ENCODE measurements at regions not wholly inside any gene's neighbourhood (a gene's known extent, or its start where the extent isn't known, plus 50 kb on each side); places are given as distances from the start of the nearest gene placed in this dataset.

GRCh38 chr11:111019871-111020670 lies 225.5 kb upstream of the POU2AF2 start:
- DNase-seq = no peak

- DNase-seq = no peak
These were observed 226.1 kb upstream of the POU2AF2 start for GRCh38 chr11:111019451-111019850.

DNA sequence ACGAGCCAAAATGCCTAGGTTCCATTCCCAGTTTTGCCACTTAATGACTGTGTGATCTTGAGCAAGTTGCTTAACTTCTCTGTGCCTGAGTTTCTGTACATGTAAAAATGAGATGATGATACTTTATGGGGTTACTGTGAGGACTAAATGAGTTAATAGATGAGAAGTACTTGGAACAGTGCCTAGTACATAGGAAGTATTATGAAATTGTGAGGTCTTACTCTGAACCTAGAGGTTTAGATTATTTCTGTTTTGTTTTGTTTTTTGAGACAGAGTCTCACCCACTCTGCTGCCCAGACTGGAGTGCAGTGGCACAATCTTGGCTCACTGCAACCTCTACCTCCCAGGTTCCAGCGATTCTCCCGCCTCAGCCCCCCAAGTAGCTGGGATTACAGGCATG lies 227.0 kb upstream of the POU2AF2 start:
- no peak for DNase-seq

- DNase-seq = no peak
These were observed 233.0 kb upstream of the POU2AF2 start for GRCh38 chr11:111012491-111012890.

GRCh38 chr11:111011275-111011594 lies 234.3 kb upstream of the POU2AF2 start:
- DNase-seq = no peak

DNA sequence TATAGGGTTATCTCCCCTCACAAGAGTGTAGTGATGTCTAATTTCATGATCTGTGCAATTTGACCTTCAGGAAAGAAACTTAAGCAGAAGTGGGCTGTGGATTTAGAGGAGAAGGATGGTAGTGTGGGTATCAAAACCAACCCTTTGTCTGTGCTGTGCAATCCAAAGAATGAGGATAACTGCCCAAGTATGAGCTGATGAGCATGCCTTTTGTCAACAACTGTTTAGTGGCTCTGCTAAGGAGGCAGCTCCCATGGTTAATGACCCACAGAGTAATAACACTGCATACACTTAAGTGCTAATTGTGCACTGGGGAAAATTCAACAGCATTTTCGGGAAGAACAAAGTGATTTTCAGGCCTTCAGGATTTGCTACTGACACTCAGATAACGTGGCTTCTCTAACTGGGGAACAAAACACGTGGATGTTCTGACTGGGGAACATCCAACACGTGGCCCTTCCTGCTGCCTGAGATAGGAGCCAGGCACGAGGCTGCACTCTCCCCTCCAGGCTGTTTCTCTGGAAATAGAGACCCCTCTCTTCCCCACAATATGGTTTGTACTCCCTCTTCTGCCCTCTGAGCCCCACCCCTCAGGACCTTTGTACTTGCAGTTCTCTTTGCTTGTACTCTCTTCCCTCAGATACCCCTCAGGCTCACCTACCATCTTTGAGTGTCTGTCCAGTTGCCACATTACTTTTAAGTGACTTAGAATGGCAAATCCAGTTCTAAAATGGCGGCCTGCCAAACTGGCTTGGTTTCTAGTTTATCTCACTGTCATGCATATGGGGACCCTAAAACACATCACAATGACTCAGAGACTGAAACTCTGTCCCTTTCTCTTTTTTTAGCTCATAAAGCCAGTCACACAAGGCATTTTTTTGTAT lies 234.9 kb upstream of the POU2AF2 start:
- DNase-seq = no peak

DNA sequence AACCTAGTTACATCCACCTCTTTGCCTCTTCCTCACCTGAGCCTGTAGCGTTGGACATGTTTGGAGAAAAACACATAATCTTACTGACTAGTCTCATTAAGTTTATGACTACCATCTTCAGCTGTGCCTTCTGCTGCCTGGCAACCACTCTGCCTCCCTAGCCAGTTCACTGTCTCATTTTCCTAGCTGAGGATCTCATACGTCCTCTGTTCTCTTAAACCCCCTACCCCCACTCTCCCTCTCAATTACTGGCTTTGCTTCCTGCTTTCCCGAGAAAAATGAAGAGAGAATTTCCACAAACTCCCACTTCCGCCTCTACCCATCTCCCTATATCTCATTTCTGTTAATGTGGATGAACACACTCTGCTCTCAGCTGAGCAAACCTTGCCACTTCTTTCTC lies 239.3 kb upstream of the POU2AF2 start:
- no peak for DNase-seq

GRCh38 chr11:111001986-111002611 lies 243.4 kb upstream of the POU2AF2 start:
- DNase-seq = no peak

GRCh38 chr11:111001081-111001430 lies 244.5 kb upstream of the POU2AF2 start:
- no peak for DNase-seq

- DNase-seq = no peak
These were observed 245.0 kb upstream of the POU2AF2 start for GRCh38 chr11:111000400-111001080.

DNA sequence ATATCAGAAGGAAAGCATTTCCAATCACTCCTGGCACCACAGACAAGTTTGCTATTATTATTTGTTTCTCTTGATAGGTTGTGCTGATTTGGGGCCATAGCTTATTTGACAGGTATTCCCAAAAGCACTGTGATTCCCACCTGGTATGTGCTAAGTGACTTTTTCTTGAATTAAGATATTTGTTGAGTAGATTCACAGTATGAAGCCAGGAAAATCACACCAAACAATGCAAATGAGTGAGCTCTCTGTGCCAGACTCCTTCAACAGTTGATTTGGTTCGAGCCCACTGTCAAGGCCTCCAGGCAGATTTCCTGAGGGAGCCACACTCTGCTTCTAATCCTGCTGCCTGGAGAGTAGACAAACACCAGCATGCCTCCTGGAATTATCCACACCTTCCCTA lies 253.0 kb upstream of the POU2AF2 start:
- DNase-seq = no peak

GRCh38 chr11:110991661-110992355 lies 253.7 kb upstream of the POU2AF2 start:
- DNase-seq = no peak

DNA sequence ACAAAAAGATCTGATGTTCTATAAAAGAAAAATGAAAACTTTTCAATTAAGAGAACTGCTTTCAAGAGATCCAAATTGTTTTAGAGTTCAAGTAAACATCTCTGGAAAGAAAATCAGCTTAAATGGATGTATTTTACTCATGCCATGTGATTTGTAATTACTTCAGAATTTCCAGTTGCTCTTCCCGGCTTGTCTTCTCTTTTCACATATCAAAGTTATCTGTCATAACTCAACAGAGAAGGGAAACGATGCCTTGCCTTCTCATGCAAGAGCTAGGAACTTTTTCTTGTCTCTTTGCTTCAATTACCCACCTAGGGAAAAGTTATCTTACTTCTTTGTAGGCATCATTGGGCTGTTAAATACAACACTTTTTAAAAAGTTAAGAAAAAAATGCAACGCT lies 255.2 kb upstream of the POU2AF2 start:
- DNase-seq = no peak

- peak; percentile 25 for DNase-seq
These were observed 255.9 kb upstream of the POU2AF2 start for GRCh38 chr11:110989428-110990133.

DNA sequence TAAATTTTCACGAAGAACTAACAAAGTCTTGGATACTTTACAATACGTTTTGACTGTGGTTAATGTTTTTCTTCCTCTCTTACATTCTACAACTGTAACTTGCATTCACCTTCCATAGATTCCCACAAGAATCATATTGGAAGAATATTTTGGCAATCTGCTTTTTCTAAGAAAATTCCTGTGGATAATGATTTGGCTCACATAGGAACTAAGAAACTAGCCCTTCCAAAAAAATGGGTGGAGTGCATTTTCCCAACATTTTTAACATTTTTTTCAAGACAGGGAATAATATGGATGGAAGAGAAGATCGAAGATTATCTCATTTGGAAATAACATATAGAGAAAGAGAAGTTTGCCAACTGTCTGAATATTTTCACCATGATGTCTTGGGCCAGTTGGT lies 256.9 kb upstream of the POU2AF2 start:
- DNase-seq = no peak

- DNase-seq = no peak
These were observed 259.5 kb upstream of the POU2AF2 start for GRCh38 chr11:110986016-110986415.

DNA sequence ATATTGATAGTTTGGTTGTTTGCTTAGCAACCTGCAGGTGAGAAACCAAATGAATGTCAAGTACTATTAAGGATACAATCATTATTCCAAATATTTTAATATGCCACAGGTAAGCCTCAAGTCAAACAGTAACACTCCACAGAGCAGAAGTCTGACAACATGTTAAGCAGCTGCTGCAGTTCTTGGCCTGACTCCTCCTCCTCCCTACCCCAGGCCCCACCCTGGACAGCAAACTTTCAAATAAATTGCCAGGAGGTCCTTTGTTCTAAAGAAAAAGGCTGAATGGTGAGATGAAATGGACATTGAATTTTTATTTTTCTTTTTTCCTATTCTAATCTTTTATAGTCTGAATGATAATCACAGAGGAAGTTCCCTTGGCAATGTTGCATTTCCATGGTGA lies 260.0 kb upstream of the POU2AF2 start:
- DNase-seq = no peak

- DNase-seq = no peak
These were observed 260.8 kb upstream of the POU2AF2 start for GRCh38 chr11:110984693-110985092.

DNA sequence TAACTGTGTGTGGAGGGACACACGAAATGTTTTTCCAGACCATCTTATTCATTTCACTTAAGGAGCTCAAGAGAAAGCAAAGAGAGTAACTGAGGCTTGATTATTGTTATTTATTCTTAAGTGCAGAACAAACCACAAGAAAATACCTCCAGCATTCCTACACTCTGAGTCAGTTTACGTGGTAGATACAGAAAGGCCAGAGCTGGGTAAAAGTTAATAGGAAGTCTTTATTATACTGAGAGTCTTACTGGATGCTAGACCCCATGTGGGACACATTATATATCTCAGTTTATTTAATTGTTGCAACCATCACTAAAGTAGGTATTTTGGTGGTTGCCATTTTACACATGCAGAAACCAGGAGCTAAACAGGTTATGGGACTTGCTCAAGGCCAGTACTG lies 261.4 kb upstream of the POU2AF2 start:
- DNase-seq = no peak

DNA sequence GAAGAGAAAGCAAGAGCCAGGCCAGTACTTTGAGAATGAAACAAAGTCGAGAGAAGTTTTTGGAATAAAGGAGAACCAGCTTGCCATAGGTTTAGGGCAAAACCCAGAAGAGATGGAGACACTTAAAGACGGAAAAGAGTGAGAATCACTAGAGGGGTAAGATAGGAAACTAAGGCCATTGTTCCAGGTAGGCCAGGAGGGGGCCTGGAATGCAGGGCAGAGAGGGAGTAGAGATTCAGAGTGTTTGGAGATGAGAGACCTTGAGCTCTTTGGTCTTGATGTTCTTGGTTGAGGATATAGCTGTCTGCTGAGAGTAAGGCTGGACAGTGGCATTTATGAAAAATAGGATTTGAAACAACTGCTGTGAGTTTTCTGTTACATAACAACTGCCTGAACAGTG lies 263.3 kb upstream of the POU2AF2 start:
- DNase-seq = no peak

DNA sequence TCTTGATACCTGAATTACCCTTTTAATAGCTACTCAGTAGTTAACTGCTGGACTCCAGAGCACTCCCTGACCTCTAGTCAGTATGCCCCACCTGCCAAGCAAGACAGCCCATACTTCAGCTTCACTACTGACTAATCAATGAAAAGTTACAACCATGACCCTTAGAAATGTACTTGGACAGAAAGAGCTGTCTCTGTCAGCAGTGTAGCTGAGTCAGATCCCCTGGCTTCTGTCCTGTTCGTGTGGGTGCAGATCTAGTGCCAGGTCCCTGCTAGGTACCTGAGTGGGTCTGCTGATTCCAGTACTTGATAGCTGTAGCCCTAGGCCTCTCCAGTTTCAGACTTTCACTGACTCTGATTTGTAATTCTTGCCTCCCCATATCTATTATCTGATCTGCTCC lies 265.8 kb upstream of the POU2AF2 start:
- no peak for DNase-seq

DNA sequence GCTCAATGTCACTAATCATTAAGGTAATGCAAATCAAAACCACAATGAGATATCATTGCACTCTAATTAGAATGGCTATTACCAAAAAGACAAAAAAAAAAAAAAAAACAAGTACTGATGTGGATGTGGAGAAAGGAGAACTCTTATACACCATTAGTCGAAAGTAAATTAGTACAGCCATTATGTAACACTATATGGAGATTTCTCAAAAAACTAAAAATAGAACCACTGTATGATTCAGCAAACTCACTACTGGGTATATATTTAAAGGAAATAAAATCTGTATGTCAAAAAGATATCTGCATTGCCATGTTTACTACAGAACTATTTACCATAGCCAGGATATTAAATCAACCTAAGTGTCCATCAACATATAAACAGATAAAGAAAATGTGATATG lies 265.4 kb upstream of the ARHGAP20 start:
- DNase-seq = no peak

Measured in NCI-H82 (cell line).